T-cell (primary cell): ENCODE measurements at regions not wholly inside any gene's neighbourhood (a gene's known extent, or its start where the extent isn't known, plus 50 kb on each side); places are given as distances from the start of the nearest gene placed in this dataset.

Source experiments
- ATAC-seq, 4 experiments: fragments of 200-7000 bp in 3 of 4; fragments of 150-1000 bp in 1 of 4; cut with Tn5 transposase; replicated peaks in 1 of 4; 1 replicate in 3 of 4; 2 replicates in 1 of 4; pipeline ENCODE4 v1.10.0; 2021; ENCODE audit warnings: moderate library complexity in 3 of 4, mild to moderate bottlenecking in 2 of 4, moderate number of reproducible peaks in 1 of 4
- CTCF ChIA-PET, 2 donors: fragments of 300-600 bp; sonication (Branson Sonifier 250); formaldehyde crosslinking; loops; one replicate each; lab custom pipeline; 2022; ENCODE audit warnings: antibody characterized with exemption in 2 of 2; lab: Charles Lee
- POLR2A ChIA-PET, 2 donors: fragments of 300-600 bp; sonication (Branson Sonifier 250); formaldehyde crosslinking; loops; one replicate each; lab custom pipeline; 2022; ENCODE audit warnings: antibody characterized with exemption in 2 of 2; lab: Charles Lee
- DNase-seq, 35 experiments: peaks; one replicate each; pipeline versions ENCODE4 v3.0.0 to v3.0.0-alpha.2; 2013 to 2023
- H3K27ac ChIP-seq: one replicate; pipeline ENCODE4 v1.5.1; 2013; ENCODE audit warnings: low read length
- H3K27me3 ChIP-seq, 2 experiments: replicated peaks in 1 of 2; 1 replicate in 1 of 2; 2 replicates in 1 of 2; pipeline versions ENCODE4 v1.6.1 to v1.7.0; 2013; ENCODE audit warnings: low read length in 1 of 2, mixed read lengths in 1 of 2; ENCODE audit not compliant: control insufficient read depth in 2 of 2, insufficient read depth in 2 of 2; ENCODE audit errors: extremely low read depth in 1 of 2
- H3K36me3 ChIP-seq, 2 donors: 1 replicate in 1 of 2; 2 replicates in 1 of 2; pipeline versions ENCODE4 v1.6.1 to v1.7.0; 2013; ENCODE audit warnings: low read length in 1 of 2; ENCODE audit not compliant: control insufficient read depth in 2 of 2, insufficient read depth in 1 of 2; ENCODE audit errors: extremely low read depth in 1 of 2
- H3K4me1 ChIP-seq, 2 experiments: 1 replicate in 1 of 2; 2 replicates in 1 of 2; pipeline versions ENCODE4 v1.6.1 to v1.7.0; 2013; ENCODE audit warnings: low read length in 2 of 2, mixed read lengths in 1 of 2; ENCODE audit not compliant: insufficient read depth in 2 of 2, control insufficient read depth in 1 of 2; ENCODE audit errors: extremely low read depth in 1 of 2
- H3K4me3 ChIP-seq, 2 donors: 1 replicate in 1 of 2; 2 replicates in 1 of 2; pipeline versions ENCODE4 v1.5.1 to v1.7.0; 2013; ENCODE audit warnings: mild to moderate bottlenecking in 2 of 2, low read length in 1 of 2, moderate library complexity in 1 of 2; ENCODE audit not compliant: control insufficient read depth in 1 of 2; ENCODE audit errors: extremely low read depth in 1 of 2
- H3K9me3 ChIP-seq: 2 replicates; pipeline ENCODE4 v1.7.0; 2013
- H3K27ac Mint-ChIP-seq, 2 donors: one replicate each; pipeline ENCODE4 v1.8.0; 2020 to 2021; ENCODE audit warnings: mild to moderate bottlenecking in 2 of 2, mixed read lengths in 2 of 2
- H3K27me3 Mint-ChIP-seq, 2 donors: one replicate each; pipeline ENCODE4 v1.8.0; 2021 to 2022; ENCODE audit warnings: mixed read lengths in 2 of 2
- H3K36me3 Mint-ChIP-seq: one replicate; pipeline ENCODE4 v1.8.0; 2021; ENCODE audit warnings: mixed read lengths
- H3K4me1 Mint-ChIP-seq, 3 donors: one replicate each; pipeline ENCODE4 v1.8.0; 2020 to 2022; ENCODE audit warnings: mixed read lengths in 3 of 3, mild to moderate bottlenecking in 1 of 3
- H3K4me3 Mint-ChIP-seq, 3 donors: one replicate each; pipeline ENCODE4 v1.8.0; 2020 to 2022; ENCODE audit warnings: mild to moderate bottlenecking in 3 of 3, mixed read lengths in 3 of 3, moderate library complexity in 3 of 3
- H3K9me3 Mint-ChIP-seq, 3 donors: one replicate each; pipeline ENCODE4 v1.8.0; 2020 to 2022; ENCODE audit warnings: mixed read lengths in 3 of 3
- WGBS: methylation state at CpG from one replicate; pipeline ENCODE4 v1.1.5; 2013; ENCODE audit warnings: missing lambda C conversion rate; ENCODE audit not compliant: insufficient coverage; 5-methylcytosine and 5-hydroxymethylcytosine counted together

DNA sequence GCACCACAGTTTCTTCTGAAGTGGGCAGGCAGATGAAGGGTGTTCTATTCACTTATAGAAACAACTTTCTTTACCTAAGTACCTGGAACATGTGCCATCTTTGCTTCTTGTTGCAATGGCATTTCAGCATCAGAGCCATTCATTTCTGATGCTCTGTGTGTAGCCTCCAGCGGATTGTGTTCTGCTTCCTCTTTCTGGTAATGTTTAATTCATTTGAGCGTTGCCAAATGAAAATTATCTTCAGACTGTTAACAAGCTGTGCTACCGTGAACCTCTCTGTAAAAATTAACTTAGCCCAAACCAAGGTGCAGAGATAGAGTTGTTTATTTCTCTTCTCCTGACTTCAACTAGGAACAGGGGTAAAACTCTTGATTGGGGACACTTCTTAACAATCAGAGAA, 302.0 kb downstream of the EDEM1 start:
- no peak for DNase-seq
- Mint-ChIP-seq H3K27me3 (peaks cover 0 to 7% of the 10 kb centered on the region in 2 donors), H3K27ac (no peak overlapping the region), H3K36me3 (no peaks in the 10 kb centered on the region), H3K9me3 (peaks cover 0 to 5% (median 0%) of the 10 kb centered on the region in 3 donors), H3K4me1 (no peaks in the 10 kb centered on the region), H3K4me3 (no peak overlapping the region)
- Histone ChIP-seq H3K9me3 (no peaks in the 10 kb centered on the region), H3K4me1 (no peaks in the 10 kb centered on the region), H3K27me3 (no peaks in the 10 kb centered on the region), H3K27ac (no peak overlapping the region), H3K4me3 (no peak overlapping the region), H3K36me3 (no peaks in the 10 kb centered on the region)
- WGBS = 43% methylated on average over 1 of the region's 3 CpGs
- ChIA-PET POLR2A (no interaction called here), CTCF (no interaction called here)
- no peak for ATAC-seq

DNA sequence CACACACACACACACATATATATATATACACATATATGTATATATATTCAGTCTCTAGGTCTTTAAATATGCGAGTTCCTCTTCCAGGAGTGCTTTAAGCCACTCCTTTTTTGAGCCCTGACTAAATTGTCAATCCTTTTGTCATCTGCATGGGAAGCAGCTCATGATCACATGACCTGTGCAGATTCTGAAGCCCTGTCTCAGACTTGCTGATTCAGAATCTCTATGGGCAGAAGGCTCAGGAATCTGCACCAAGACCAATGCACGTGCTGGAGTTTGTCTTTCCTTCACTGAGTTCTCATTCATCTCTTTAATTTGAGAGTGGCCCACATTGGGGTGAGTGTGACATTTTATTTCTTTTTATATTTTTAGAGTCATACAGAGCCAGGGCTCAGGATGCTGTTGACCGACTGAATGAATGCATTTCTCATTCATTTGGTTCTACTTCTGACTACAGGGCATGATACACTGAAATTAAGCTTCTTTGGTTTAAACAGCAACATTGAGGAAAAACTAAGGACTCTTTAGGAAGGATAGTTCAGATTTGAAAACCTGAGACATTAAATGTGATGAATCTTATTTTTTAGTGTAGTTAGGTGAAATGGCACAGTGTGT, 307.5 kb downstream of the EDEM1 start:
- Mint-ChIP-seq H3K4me3 (no peak overlapping the region), H3K27me3 (peaks cover 0 to 7% of the 10 kb centered on the region in 2 donors), H3K9me3 (no peaks in the 10 kb centered on the region), H3K27ac (no peak overlapping the region), H3K36me3 (no peaks in the 10 kb centered on the region), H3K4me1 (no peaks in the 10 kb centered on the region)
- WGBS = 43% methylated on average over 1 of the region's 3 CpGs
- H3K27ac ChIP-seq = no peak overlapping the region
- no peak for ATAC-seq
- no peak overlapping the region for H3K4me3 ChIP-seq
- H3K9me3 ChIP-seq = no peaks in the 10 kb centered on the region
- H3K27me3 ChIP-seq = no peaks in the 10 kb centered on the region
- no peak for DNase-seq
- ChIA-PET POLR2A (no interaction called here), CTCF (no interaction called here)
- H3K4me1 ChIP-seq = no peaks in the 10 kb centered on the region
- no peaks in the 10 kb centered on the region for H3K36me3 ChIP-seq

DNA sequence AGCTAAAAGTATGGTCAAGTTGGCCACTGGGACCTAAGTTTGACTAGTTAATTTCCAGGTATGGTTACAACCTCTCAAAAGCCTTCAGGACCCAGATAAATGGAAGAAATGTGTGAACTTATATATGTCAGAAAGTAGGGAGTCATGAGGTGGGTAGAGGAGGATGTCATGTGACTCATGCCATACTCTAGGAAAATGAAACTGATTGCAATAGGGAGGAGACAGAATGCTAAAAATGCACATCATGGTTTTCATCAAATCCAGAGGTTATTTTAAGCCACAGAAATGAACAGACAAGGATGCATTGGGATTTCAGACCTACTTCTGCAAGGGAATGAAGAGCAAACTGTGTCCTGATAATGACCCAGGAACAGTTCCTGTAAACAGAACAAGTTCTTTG, 310.0 kb downstream of the EDEM1 start:
- DNase-seq = no peak
- POLR2A ChIA-PET = no interaction called here
- ATAC-seq = no peak
- Mint-ChIP-seq H3K27ac (no peak overlapping the region), H3K4me1 (no peaks in the 10 kb centered on the region), H3K36me3 (no peaks in the 10 kb centered on the region), H3K27me3 (peaks cover 0 to 3% of the 10 kb centered on the region in 2 donors), H3K4me3 (no peak overlapping the region), H3K9me3 (no peaks in the 10 kb centered on the region)
- no peaks in the 10 kb centered on the region for H3K4me1 ChIP-seq
- H3K9me3 ChIP-seq = no peaks in the 10 kb centered on the region
- H3K4me3 ChIP-seq = no peak overlapping the region
- H3K27me3 ChIP-seq = no peaks in the 10 kb centered on the region
- no peak overlapping the region for H3K27ac ChIP-seq
- CTCF ChIA-PET = no interaction called here
- H3K36me3 ChIP-seq = no peaks in the 10 kb centered on the region

DNA sequence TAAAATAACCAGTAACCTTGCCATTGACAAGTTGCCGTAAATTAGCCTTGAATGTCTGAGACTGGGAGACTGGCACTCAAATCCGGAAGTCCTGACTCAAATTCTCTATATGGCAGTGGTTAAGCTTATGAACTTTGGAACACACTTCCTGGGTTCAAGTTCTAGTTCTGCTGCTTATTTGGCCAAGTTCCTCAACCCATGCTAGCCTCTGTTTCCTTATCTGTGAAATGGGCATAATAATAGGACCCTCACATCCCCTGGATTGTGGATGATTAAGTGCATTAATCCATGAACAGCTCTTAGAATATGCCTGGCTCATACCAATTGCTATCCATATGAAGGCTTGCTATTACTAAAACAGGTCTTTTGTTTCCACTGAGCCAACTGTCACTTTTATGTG, 311.5 kb downstream of the EDEM1 start:
- 83% methylated on average over 1 of the region's 2 CpGs for WGBS
- Histone ChIP-seq H3K4me3 (no peak overlapping the region), H3K36me3 (no peaks in the 10 kb centered on the region), H3K27ac (no peak overlapping the region), H3K27me3 (no peaks in the 10 kb centered on the region), H3K4me1 (no peaks in the 10 kb centered on the region), H3K9me3 (no peaks in the 10 kb centered on the region)
- peaks cover 0 to 6% of the 10 kb centered on the region in 2 donors for H3K27me3 Mint-ChIP-seq
- no peak for ATAC-seq
- DNase-seq = no peak
- H3K4me3 Mint-ChIP-seq = no peak overlapping the region
- CTCF ChIA-PET = no interaction called here
- no peaks in the 10 kb centered on the region for H3K4me1 Mint-ChIP-seq
- H3K36me3 Mint-ChIP-seq = no peaks in the 10 kb centered on the region
- H3K27ac Mint-ChIP-seq = no peak overlapping the region
- no peaks in the 10 kb centered on the region for H3K9me3 Mint-ChIP-seq
- POLR2A ChIA-PET = no interaction called here

DNA sequence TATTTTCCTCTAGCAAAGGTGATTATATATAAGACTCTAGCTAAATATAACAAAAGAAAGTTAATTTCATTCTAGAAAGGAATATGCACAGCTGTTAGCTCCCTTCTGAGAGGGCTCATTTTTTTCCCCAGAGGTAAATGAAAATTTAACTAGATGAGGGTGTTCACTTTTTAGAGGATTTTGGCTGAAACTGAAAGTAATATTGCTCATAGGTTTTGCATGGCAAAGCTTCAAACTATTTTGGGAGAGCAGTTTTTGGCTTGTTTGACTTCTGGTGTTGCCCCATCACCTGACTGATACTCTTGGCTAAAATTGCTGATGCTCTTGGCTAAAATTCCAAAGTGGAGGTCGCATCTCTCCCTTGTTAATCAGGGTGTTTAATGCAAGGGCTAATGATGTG, 311.9 kb downstream of the EDEM1 start:
- ATAC-seq = no peak
- H3K27ac Mint-ChIP-seq = no peak overlapping the region
- Histone ChIP-seq H3K4me1 (no peaks in the 10 kb centered on the region), H3K27ac (no peak overlapping the region), H3K9me3 (no peaks in the 10 kb centered on the region), H3K36me3 (no peaks in the 10 kb centered on the region), H3K4me3 (no peak overlapping the region), H3K27me3 (no peaks in the 10 kb centered on the region)
- H3K36me3 Mint-ChIP-seq = no peaks in the 10 kb centered on the region
- WGBS = no CpG with 5 or more reads among the region's 1 CpG
- ChIA-PET POLR2A (no interaction called here), CTCF (no interaction called here)
- DNase-seq = no peak
- H3K9me3 Mint-ChIP-seq = no peaks in the 10 kb centered on the region
- no peak overlapping the region for H3K4me3 Mint-ChIP-seq
- no peaks in the 10 kb centered on the region for H3K4me1 Mint-ChIP-seq
- peaks cover 0 to 6% of the 10 kb centered on the region in 2 donors for H3K27me3 Mint-ChIP-seq

DNA sequence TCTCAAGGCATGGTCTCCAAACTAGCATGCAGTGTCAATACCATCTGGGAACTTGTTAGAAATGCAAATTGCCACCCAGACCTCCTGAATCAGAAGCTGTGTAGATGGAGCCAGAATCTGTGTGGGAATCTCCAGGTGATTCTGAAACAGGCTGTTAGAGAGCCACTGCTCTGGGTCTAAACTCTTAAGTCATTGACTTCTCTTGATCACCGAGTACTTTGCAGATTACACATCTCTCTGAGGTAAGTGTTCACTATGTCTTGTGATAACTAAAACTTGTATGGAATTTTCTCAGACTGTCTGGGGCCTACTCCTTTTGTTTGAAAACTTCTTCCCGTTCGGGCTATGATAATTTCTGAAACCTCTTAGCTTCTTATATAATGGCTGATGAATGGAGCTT, 315.6 kb downstream of the EDEM1 start:
- Histone ChIP-seq H3K4me3 (no peak overlapping the region), H3K9me3 (no peaks in the 10 kb centered on the region), H3K27me3 (no peaks in the 10 kb centered on the region), H3K27ac (no peak overlapping the region), H3K4me1 (no peaks in the 10 kb centered on the region), H3K36me3 (no peaks in the 10 kb centered on the region)
- no peaks in the 10 kb centered on the region for H3K36me3 Mint-ChIP-seq
- peaks cover 0 to 3% of the 10 kb centered on the region in 2 donors for H3K27me3 Mint-ChIP-seq
- peaks cover 2 to 8% (median 3%) of the 10 kb centered on the region in 3 donors for H3K9me3 Mint-ChIP-seq
- H3K4me3 Mint-ChIP-seq = no peak overlapping the region
- WGBS = no CpG with 5 or more reads among the region's 3 CpGs
- ChIA-PET POLR2A (no interaction called here), CTCF (no interaction called here)
- H3K4me1 Mint-ChIP-seq = no peaks in the 10 kb centered on the region
- ATAC-seq (no peak), DNase-seq (no peak)
- no peak overlapping the region for H3K27ac Mint-ChIP-seq

DNA sequence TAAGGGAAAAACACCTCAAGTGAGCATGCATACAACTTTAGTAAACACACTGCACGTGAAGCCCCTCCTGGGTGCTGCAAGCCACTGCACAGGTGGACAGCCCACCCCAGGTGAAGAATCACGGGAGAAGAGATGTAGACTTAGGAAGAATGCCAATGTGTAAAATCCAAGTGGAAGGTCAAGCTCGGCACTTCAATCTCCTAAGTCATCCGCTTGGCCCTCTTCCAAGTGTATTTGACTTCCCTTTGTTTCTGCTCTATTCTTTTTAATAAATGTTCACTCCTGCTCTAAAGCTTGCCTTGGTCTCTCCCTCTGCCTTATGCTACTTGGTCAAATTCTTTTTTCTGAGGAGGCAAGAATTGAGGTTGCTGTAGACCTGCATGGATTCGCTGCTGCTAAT, 316.6 kb downstream of the EDEM1 start:
- Histone ChIP-seq H3K9me3 (no peaks in the 10 kb centered on the region), H3K4me3 (no peak overlapping the region), H3K27me3 (no peaks in the 10 kb centered on the region), H3K36me3 (no peaks in the 10 kb centered on the region), H3K4me1 (no peaks in the 10 kb centered on the region), H3K27ac (no peak overlapping the region)
- H3K4me3 Mint-ChIP-seq = no peak overlapping the region
- no peaks in the 10 kb centered on the region for H3K4me1 Mint-ChIP-seq
- no peak overlapping the region for H3K27ac Mint-ChIP-seq
- ATAC-seq = no peak
- H3K9me3 Mint-ChIP-seq = peaks cover 7 to 17% (median 11%) of the 10 kb centered on the region in 3 donors
- WGBS = 40% methylated on average over 1 of the region's 5 CpGs
- ChIA-PET CTCF (interaction anchor here in 1 of 2 donors (0.8 kb wide), 1 partner anchor 13 kb away, joined by 3 read pairs; no protein-coding TSS in a partner anchor), POLR2A (no interaction called here)
- no peak for DNase-seq
- peaks cover 0 to 3% of the 10 kb centered on the region in 2 donors for H3K27me3 Mint-ChIP-seq
- H3K36me3 Mint-ChIP-seq = no peaks in the 10 kb centered on the region
